Aorta (tissue), 5 donors: ENCODE measurements at regions not wholly inside any gene's neighbourhood (a gene's known extent, or its start where the extent isn't known, plus 50 kb on each side); places are given as distances from the start of the nearest gene placed in this dataset.
A peak's percentile ranks its signal among the peaks of the same experiment; 100 is the strongest.

Source experiments
- ATAC-seq: fragments of 200-7000 bp; cut with Tn5 transposase; one replicate; pipeline ENCODE4 v1.9.1; 2022; ENCODE audit warnings: moderate library complexity; ENCODE audit not compliant: low FRiP score
- DNase-seq, 2 donors: peaks; one replicate each; pipeline ENCODE4 v3.0.0-alpha.2; 2020
- H3K27ac ChIP-seq, 2 donors: one replicate each; pipeline ENCODE4 v1.5.1; 2013; ENCODE audit warnings: low read length in 2 of 2, mild to moderate bottlenecking in 2 of 2, moderate library complexity in 2 of 2, control low read depth in 1 of 2, inconsistent platforms in 1 of 2, low read depth in 1 of 2
- H3K27me3 ChIP-seq, 2 donors: one replicate each; pipeline ENCODE4 v1.6.1; 2013; ENCODE audit warnings: control low read depth in 1 of 2, low read length in 1 of 2, mild to moderate bottlenecking in 1 of 2, moderate library complexity in 1 of 2; ENCODE audit not compliant: insufficient read depth in 2 of 2, control insufficient read depth in 1 of 2
- H3K36me3 ChIP-seq, 2 donors: one replicate each; pipeline ENCODE4 v1.6.1; 2013; ENCODE audit warnings: control low read depth in 1 of 2, low read length in 1 of 2, mild to moderate bottlenecking in 1 of 2; ENCODE audit not compliant: insufficient read depth in 2 of 2, control insufficient read depth in 1 of 2
- H3K4me1 ChIP-seq, 2 donors: one replicate each; pipeline ENCODE4 v1.6.1; 2013; ENCODE audit warnings: low read length in 2 of 2, control low read depth in 1 of 2, mild to moderate bottlenecking in 1 of 2, moderate library complexity in 1 of 2; ENCODE audit not compliant: insufficient read depth in 2 of 2, control insufficient read depth in 1 of 2
- H3K4me3 ChIP-seq, 2 donors: one replicate each; pipeline ENCODE4 v1.5.1; 2013; ENCODE audit warnings: low read length in 2 of 2, control low read depth in 1 of 2, mild to moderate bottlenecking in 1 of 2
- H3K9me3 ChIP-seq: one replicate; pipeline ENCODE4 v1.6.1; 2013; ENCODE audit warnings: mild to moderate bottlenecking, low read length; ENCODE audit not compliant: control insufficient read depth
- WGBS, 2 donors: extraction: QIAGEN DNeasy Blood & Tissue Kit; methylation state at CpG; one replicate each; pipeline ENCODE4 v1.1.7; 2013; 5-methylcytosine and 5-hydroxymethylcytosine counted together
- intact Hi-C, 2 donors: fragments of 100-400 bp; cut with DNase I; formaldehyde crosslinking; loops; one replicate each; pipeline versions ENCODE4 v1.14.2 to v1.15.0; 2022
- donor health status: healthy with polysubstance abuse.
- donor health status: Bipolar disorder and iron deficiency.
- donor health status: DM: no; HTN: no; CAD: no.
- donor health status: DM: no; HTN: no; CAD: no.
- donor health status: DM: yes; HTN: yes; CAD: no.

DNA sequence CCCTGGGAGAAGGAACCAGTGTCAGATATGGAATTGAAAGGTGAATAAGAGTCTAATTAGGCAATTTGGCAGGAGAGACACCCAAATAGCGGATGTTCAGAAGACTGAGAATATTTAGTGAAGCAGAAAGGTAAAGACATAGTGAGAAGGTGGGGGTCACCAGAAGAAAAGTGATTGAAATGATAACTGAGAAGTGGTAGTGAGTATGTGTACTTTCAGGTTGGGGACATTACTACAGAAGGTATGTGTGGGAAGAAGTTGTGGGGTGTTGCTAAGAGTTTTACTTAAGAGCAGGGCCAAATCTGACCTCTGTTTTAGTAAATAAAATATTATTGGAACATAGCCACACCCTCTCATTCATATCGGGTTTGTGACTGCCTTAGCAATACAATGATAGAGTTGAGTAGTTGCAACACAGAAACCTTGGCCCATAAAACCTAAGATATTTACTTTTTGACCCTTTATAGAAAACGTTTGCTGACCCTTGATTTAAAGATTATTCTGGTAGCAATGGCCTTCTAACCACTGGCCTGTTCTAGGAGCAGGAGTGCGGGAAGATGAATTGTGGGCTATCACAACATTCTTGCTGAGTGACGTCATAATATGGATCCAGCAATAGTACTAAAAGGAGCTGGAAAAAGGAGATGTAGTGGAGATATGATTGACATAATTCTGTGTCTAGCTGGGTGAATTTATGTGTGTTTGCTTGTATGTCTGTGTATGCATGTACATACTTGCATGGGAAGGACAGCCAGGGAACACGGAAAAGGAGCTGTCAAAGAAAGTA, 115.3 kb downstream of the HS3ST1 start:
- H3K9me3 ChIP-seq: peaks cover 2% of the 10 kb centered on the region
- DNase-seq (no peak), ATAC-seq (no peak)
- intact Hi-C loops: no loop called here
- no peak overlapping the region for H3K4me3 ChIP-seq
- H3K4me1 ChIP-seq: no peaks in the 10 kb centered on the region
- H3K27ac ChIP-seq: no peak overlapping the region
- no peaks in the 10 kb centered on the region for H3K36me3 ChIP-seq
- H3K27me3 ChIP-seq: no peaks in the 10 kb centered on the region
- WGBS, 2 donors: 77 to 83% methylated on average over 6 of the region's 6 CpGs

DNA sequence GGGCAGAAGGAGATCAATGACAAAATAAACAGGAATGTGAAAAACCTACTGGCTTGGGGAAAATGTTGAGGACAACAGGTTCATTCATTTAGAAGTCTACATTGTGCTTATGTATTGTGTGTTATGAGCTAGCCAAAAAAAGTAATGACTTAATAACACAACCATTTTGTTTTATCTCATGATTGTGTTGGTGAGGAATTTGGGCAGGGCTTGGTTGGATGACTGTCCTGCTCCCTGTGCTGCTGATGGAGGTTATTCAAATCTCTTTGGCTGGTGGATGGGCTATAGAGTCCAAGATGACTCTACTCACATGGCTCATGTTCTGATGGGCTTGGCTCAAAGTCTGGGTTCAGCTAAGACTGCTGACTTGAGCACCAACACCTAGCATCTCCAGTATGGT, 116.3 kb downstream of the HS3ST1 start:
- ATAC-seq (peak; percentile 66), DNase-seq (peak in 1 of 2 donors; percentile 47)
- Histone ChIP-seq H3K27me3 (no peaks in the 10 kb centered on the region), H3K4me3 (no peak overlapping the region), H3K27ac (no peak overlapping the region), H3K9me3 (peaks cover 2% of the 10 kb centered on the region), H3K4me1 (no peaks in the 10 kb centered on the region), H3K36me3 (no peaks in the 10 kb centered on the region)
- intact Hi-C loops: no loop called here

DNA sequence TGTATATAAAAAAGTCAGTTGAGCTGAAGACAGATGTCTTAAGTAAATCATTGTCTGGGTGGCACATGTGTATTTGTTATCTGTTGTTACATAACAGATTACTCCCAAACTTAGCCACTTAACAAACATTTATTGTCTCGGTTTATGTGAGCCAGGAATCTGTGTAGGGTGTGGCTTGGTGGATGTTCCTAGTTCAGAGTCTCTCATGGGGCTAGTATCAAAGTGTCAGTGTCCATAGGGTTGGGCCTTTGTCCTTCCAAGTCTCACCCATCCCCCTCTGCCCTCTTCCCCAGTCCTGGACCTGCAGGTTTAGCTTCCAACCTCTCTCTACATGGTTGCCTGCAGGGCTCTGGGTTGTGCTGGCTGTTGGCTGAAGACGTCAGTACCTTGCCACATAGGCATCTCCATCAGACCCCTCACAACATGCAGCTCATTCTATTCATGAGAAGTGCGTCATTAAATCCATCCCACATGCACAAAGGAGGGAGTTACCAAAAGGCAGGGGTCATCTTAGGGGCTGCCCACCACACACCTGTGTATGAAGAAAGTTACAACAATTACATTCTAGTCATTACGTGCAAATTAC, 127.5 kb downstream of the HS3ST1 start:
- 95 to 99% methylated on average over 4 of the region's 4 CpGs for WGBS, 2 donors
- DNase-seq (no peak), ATAC-seq (no peak)
- H3K9me3 ChIP-seq: no peaks in the 10 kb centered on the region
- H3K36me3 ChIP-seq: no peaks in the 10 kb centered on the region
- H3K4me3 ChIP-seq: no peak overlapping the region
- intact Hi-C loops: no loop called here
- no peaks in the 10 kb centered on the region for H3K4me1 ChIP-seq
- H3K27me3 ChIP-seq: no peaks in the 10 kb centered on the region
- H3K27ac ChIP-seq: no peak overlapping the region

DNA sequence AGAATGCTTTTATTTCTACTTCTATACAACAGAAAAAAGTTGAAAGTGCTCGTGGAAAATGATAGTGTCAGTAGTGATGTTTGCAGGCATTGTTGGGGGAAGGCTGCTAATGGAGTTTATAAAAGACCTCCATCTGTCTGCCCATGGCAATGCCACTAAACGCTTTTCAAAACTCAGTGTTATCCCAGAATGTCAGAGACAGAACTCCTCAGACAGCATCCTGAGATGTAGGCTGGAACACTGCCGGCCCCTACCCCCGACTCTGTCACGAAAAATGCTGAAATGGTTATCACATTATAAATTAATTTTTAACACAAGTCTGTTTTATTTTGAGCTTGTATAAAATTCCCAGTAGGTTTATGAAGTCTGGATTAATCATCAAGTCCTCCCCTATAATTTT, 128.9 kb downstream of the HS3ST1 start:
- no peaks in the 10 kb centered on the region for H3K4me1 ChIP-seq
- DNase-seq (no peak), ATAC-seq (no peak)
- intact Hi-C loops: no loop called here
- 94 to 96% methylated on average over 5 of the region's 5 CpGs for WGBS, 2 donors
- no peak overlapping the region for H3K4me3 ChIP-seq
- H3K27me3 ChIP-seq: no peaks in the 10 kb centered on the region
- H3K9me3 ChIP-seq: no peaks in the 10 kb centered on the region
- no peaks in the 10 kb centered on the region for H3K36me3 ChIP-seq
- no peak overlapping the region for H3K27ac ChIP-seq

DNA sequence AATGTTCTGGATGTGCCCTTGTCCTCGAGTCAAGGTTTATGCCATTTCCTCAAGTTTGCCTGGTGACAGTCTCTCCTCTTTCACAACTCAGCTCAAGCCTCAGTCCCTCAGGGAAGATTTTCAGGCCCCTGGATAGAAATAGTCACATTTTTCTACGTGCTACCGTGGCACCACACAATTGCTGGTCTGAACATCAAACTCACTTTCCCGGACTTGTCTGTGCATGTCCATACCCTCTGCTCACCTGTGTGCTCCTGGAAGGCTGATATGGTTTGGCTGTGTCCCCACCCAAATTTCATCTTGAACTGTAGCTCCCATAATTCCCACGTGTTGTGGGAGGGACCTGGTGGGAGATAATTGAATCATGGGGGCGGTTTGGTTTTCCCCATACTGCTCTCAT, 129.7 kb downstream of the HS3ST1 start:
- H3K27me3 ChIP-seq: no peaks in the 10 kb centered on the region
- no peaks in the 10 kb centered on the region for H3K9me3 ChIP-seq
- no peaks in the 10 kb centered on the region for H3K36me3 ChIP-seq
- ATAC-seq (no peak), DNase-seq (no peak)
- H3K4me1 ChIP-seq: no peaks in the 10 kb centered on the region
- intact Hi-C loops: no loop called here
- WGBS, 2 donors: 89 to 90% methylated on average over 6 of the region's 6 CpGs
- H3K27ac ChIP-seq: no peak overlapping the region
- no peak overlapping the region for H3K4me3 ChIP-seq

DNA sequence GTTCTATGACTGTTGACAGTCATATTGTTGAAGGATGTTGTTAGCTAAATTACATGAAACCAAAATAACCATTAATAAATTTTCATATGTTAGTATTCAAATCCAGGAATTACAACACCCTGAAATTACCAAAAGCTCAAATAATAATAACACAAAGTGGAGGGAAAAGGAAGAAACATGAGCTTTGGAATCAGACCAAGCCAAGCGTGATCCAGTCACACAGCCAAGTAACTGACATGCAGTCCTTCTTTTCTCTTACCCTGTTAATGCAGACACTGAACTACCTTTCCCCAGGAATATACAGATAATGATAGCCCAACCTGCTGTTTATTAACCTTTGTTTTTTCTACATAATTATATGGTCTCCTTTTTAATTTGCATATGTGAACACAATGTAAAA, 130.2 kb downstream of the HS3ST1 start:
- Histone ChIP-seq H3K4me1 (no peaks in the 10 kb centered on the region), H3K9me3 (no peaks in the 10 kb centered on the region), H3K4me3 (no peak overlapping the region), H3K36me3 (no peaks in the 10 kb centered on the region), H3K27ac (no peak overlapping the region), H3K27me3 (no peaks in the 10 kb centered on the region)
- intact Hi-C loops: no loop called here
- WGBS, 2 donors: 3 to 10% methylated on average over 1 of the region's 1 CpG
- ATAC-seq (no peak), DNase-seq (no peak)

DNA sequence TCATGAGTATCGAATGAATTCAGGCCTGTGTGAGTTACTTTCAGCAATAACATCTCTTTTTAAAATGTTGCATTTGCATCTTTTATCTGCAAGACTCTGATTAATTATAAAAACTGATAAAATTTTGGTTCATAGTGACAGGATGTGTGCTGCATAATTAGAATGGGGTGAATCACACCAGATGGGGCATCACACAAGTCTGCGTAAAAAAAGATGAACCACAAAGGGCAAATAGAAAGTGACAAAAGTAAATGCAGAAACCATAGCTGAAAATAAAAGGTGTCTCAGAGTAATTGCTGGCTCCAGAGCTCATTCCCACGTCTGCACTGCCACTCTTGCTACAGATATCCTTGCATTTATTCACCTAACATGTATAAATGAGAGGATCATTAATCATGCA, 131.1 kb downstream of the HS3ST1 start:
- WGBS, 2 donors: 68 to 72% methylated on average over 3 of the region's 3 CpGs
- Histone ChIP-seq H3K36me3 (no peaks in the 10 kb centered on the region), H3K4me1 (no peaks in the 10 kb centered on the region), H3K27me3 (no peaks in the 10 kb centered on the region), H3K27ac (no peak overlapping the region), H3K4me3 (no peak overlapping the region), H3K9me3 (no peaks in the 10 kb centered on the region)
- no peak for DNase-seq
- no peak for ATAC-seq
- intact Hi-C loops: no loop called here

DNA sequence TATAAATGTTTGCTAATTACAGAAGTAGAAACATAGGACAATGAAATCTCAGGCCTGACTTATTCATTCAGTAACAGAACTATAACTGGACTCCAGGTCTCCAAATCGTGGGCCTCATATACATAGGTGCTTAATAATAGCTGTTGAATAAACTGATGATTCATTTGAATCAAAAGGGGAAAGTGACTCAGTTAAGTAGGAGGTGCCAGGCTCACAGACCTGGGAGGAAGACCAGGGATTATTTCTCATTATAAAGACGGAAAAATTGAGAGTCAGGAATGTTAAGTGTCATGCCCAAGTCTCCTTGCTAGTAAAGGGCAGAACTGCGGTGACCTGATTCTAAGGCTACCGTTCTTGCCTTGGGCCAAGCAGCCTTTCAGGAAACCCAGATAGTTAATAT, 131.5 kb downstream of the HS3ST1 start:
- H3K27me3 ChIP-seq: no peaks in the 10 kb centered on the region
- intact Hi-C loops: no loop called here
- no peaks in the 10 kb centered on the region for H3K4me1 ChIP-seq
- no peak overlapping the region for H3K4me3 ChIP-seq
- no peak overlapping the region for H3K27ac ChIP-seq
- no peaks in the 10 kb centered on the region for H3K36me3 ChIP-seq
- WGBS, 2 donors: 28 to 33% methylated on average over 4 of the region's 4 CpGs
- no peaks in the 10 kb centered on the region for H3K9me3 ChIP-seq
- DNase-seq (no peak), ATAC-seq (no peak)

DNA sequence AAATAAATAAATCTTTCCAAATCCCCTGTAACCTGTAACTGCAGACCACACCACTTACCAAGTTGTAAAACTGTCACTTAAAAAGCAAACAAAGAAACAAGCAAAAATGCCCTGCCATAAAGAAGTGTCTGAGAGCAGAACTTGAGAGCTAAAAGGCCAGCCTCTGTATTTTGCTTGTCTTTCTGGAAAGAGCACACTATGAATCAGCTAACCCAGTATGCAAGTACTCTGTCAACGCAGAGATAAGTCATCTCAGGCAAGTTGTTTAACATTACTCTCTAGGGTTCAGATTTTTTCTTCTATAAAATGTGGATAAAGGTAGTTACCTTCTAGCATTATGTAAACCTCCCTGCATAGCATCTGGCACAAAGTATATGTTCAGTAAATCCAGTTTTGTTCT, 134.8 kb downstream of the HS3ST1 start:
- no peaks in the 10 kb centered on the region for H3K36me3 ChIP-seq
- WGBS, 2 donors: 9 to 24% methylated on average over 1 of the region's 1 CpG
- ATAC-seq (no peak), DNase-seq (no peak)
- H3K27me3 ChIP-seq: no peaks in the 10 kb centered on the region
- H3K9me3 ChIP-seq: no peaks in the 10 kb centered on the region
- no peak overlapping the region for H3K4me3 ChIP-seq
- no peak overlapping the region for H3K27ac ChIP-seq
- intact Hi-C loops: no loop called here
- no peaks in the 10 kb centered on the region for H3K4me1 ChIP-seq
